ENCODE measurements at regions not wholly inside any gene's neighbourhood (a gene's known extent, or its start where the extent isn't known, plus 50 kb on each side); places are given as distances from the start of the nearest gene placed in this dataset.

- TF ChIP-seq CTCF (conservative IDR thresholded peaks at IDR 0.05) (no peak), EZH2 (IDR thresholded peaks at IDR 0.05; ENCODE audit: low read depth) (no peak)
These were observed 647.7 kb downstream of the BCL11A start for GRCh38 chr2:59905731-59906130.

All from PC-9 (cell line).